ENCODE measurements at regions not wholly inside any gene's neighbourhood (a gene's known extent, or its start where the extent isn't known, plus 50 kb on each side); places are given as distances from the start of the nearest gene placed in this dataset.

DNA sequence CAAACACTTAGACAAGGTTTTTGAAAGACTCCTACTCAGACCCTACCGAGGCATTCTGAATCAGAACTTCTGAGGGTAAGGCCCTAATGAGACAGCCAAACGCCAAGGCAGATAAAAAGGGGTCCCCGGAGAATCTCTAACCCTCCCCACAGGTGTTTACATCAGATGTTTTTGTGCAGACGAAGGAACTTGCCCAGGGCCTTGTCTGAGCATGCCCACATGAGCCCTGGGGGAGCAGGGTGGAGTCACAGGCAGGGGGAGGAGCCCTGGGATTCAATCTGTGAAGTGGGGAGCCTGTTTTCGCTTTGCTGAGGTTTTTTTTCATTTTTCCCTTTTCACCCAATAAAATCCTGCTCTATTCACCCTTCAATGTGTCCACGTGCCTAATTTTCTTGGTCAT is 61.6 kb upstream of the MED4 start:
- TF ChIP-seq POLR2AphosphoS5 (IDR thresholded peaks at IDR 0.05; ENCODE audit: low read depth, low read length): no peak
- no peak for TF ChIP-seq POLR2A (IDR thresholded peaks at IDR 0.05; ENCODE audit: low read depth, low read length)
- TF ChIP-seq SPI1 (IDR thresholded peaks at IDR 0.05; ENCODE audit: low read depth, low read length): no peak
